ENCODE measurements at regions not wholly inside any gene's neighbourhood (a gene's known extent, or its start where the extent isn't known, plus 50 kb on each side); places are given as distances from the start of the nearest gene placed in this dataset.

- no peak for TF ChIP-seq POLR2A (IDR thresholded peaks at IDR 0.05)
- no peak for TF ChIP-seq CTCF (IDR thresholded peaks at IDR 0.05)
Observed at GRCh38 chr1:14109276-14109635, 409.3 kb downstream of the PRDM2 start.
